ENCODE measurements at regions not wholly inside any gene's neighbourhood (a gene's known extent, or its start where the extent isn't known, plus 50 kb on each side); places are given as distances from the start of the nearest gene placed in this dataset.
"Not testable (repeated sequence)": the region's sequence is repeated elsewhere in the genome, so short reads cannot be mapped to it uniquely, and the experiment has no call there.

- DNase-seq, result no peak
- in situ Hi-C loops (cut with HindIII; ENCODE audit: low pct_ligation_motif_present, low pct_unique_long_range_greater_than_20kb, low sequenced_read_pairs), result no loop called here
Measured at GRCh38 chr5:50343715-50344114, 97.4 kb downstream of the EMB start.

- no peak for DNase-seq
- in situ Hi-C loops (cut with HindIII; ENCODE audit: low pct_ligation_motif_present, low pct_unique_long_range_greater_than_20kb, low sequenced_read_pairs), result no loop called here
Measured at GRCh38 chr5:50340757-50341156, 100.3 kb downstream of the EMB start.

- DNase-seq; in situ Hi-C loops (cut with HindIII; ENCODE audit: low pct_ligation_motif_present, low pct_unique_long_range_greater_than_20kb, low sequenced_read_pairs): not testable (repeated sequence)
Measured at GRCh38 chr5:50330633-50331032, 110.5 kb downstream of the EMB start.

GRCh38 chr5:50328193-50328729 lies 112.8 kb downstream of the EMB start:
- in situ Hi-C loops (cut with HindIII; ENCODE audit: low pct_ligation_motif_present, low pct_unique_long_range_greater_than_20kb, low sequenced_read_pairs), result no loop called here
- DNase-seq, result no peak

- in situ Hi-C loops (cut with HindIII; ENCODE audit: low pct_ligation_motif_present, low pct_unique_long_range_greater_than_20kb, low sequenced_read_pairs), result no loop called here
- DNase-seq, result peak; percentile 10
Measured at GRCh38 chr5:50325237-50325832, 115.8 kb downstream of the EMB start.

GRCh38 chr5:50320131-50320749 lies 120.8 kb downstream of the EMB start:
- in situ Hi-C loops (cut with HindIII; ENCODE audit: low pct_ligation_motif_present, low pct_unique_long_range_greater_than_20kb, low sequenced_read_pairs), result no loop called here
- DNase-seq, result peak; percentile 11

GRCh38 chr5:50318220-50318619 lies 122.9 kb downstream of the EMB start:
- DNase-seq, result no peak
- in situ Hi-C loops (cut with HindIII; ENCODE audit: low pct_ligation_motif_present, low pct_unique_long_range_greater_than_20kb, low sequenced_read_pairs), result no loop called here

- DNase-seq; in situ Hi-C loops (cut with HindIII; ENCODE audit: low pct_ligation_motif_present, low pct_unique_long_range_greater_than_20kb, low sequenced_read_pairs): not testable (repeated sequence)
Measured at GRCh38 chr5:50306488-50306887, 134.6 kb downstream of the EMB start.

- in situ Hi-C loops (cut with HindIII; ENCODE audit: low pct_ligation_motif_present, low pct_unique_long_range_greater_than_20kb, low sequenced_read_pairs), result no loop called here
- DNase-seq, result peak; percentile 72
Measured at GRCh38 chr5:50302815-50303490, 138.1 kb downstream of the EMB start.

- in situ Hi-C loops (cut with HindIII; ENCODE audit: low pct_ligation_motif_present, low pct_unique_long_range_greater_than_20kb, low sequenced_read_pairs), result no loop called here
- no peak for DNase-seq
Measured at GRCh38 chr5:50301756-50302155, 139.3 kb downstream of the EMB start.

GRCh38 chr5:50300878-50301277 lies 140.2 kb downstream of the EMB start:
- DNase-seq, result no peak
- in situ Hi-C loops (cut with HindIII; ENCODE audit: low pct_ligation_motif_present, low pct_unique_long_range_greater_than_20kb, low sequenced_read_pairs), result no loop called here

- DNase-seq, result no peak
- in situ Hi-C loops (cut with HindIII; ENCODE audit: low pct_ligation_motif_present, low pct_unique_long_range_greater_than_20kb, low sequenced_read_pairs), result no loop called here
Measured at GRCh38 chr5:50299896-50300295, 141.2 kb downstream of the EMB start.

- no peak for DNase-seq
- in situ Hi-C loops (cut with HindIII; ENCODE audit: low pct_ligation_motif_present, low pct_unique_long_range_greater_than_20kb, low sequenced_read_pairs), result no loop called here
Measured at GRCh38 chr5:50292735-50293394, 148.2 kb downstream of the EMB start.

GRCh38 chr5:50280461-50280860 lies 160.6 kb downstream of the EMB start:
- in situ Hi-C loops (cut with HindIII; ENCODE audit: low pct_ligation_motif_present, low pct_unique_long_range_greater_than_20kb, low sequenced_read_pairs); DNase-seq: not testable (repeated sequence)
